H1 (cell line): ENCODE measurements at regions not wholly inside any gene's neighbourhood (a gene's known extent, or its start where the extent isn't known, plus 50 kb on each side); places are given as distances from the start of the nearest gene placed in this dataset.

ENCODE experiments used
- CTCF ChIA-PET: fragments of 300-600 bp; sonication (Branson Sonifier 250); formaldehyde crosslinking; loops from one replicate; lab custom pipeline; 2021; ENCODE audit not compliant: partially characterized antibody; lab: Charles Lee
- POLR2A ChIA-PET: fragments of 300-600 bp; sonication (Branson Sonifier 250); formaldehyde crosslinking; loops from one replicate; lab custom pipeline; 2021; ENCODE audit warnings: inconsistent platforms; ENCODE audit not compliant: partially characterized antibody; lab: Charles Lee
- DNase-seq, 2 experiments: peaks; one replicate each; pipeline versions ENCODE4 v3.0.0 to v3.0.0-alpha.2; 2010 to 2022; ENCODE audit warnings: low spot score in 2 of 2, low read depth in 1 of 2, mixed read lengths in 1 of 2
- FAIRE-seq: peaks from 2 replicates; lab custom pipeline; 2011; peaks lifted over from hg19 to GRCh38; lab: Jason Lieb, UNC
- H2AFZ ChIP-seq: 2 replicates; pipeline ENCODE4 v1.8.1; 2012; ENCODE audit warnings: low read length, inconsistent platforms
- H2AK5ac ChIP-seq: 2 replicates; pipeline ENCODE4 v1.6.1; 2013; ENCODE audit warnings: low read depth, low read length
- H2BK120ac ChIP-seq: replicated peaks from 2 replicates; pipeline ENCODE3; 2013; ENCODE audit warnings: low read depth, low read length, inconsistent platforms
- H2BK12ac ChIP-seq: 2 replicates; pipeline ENCODE4 v1.6.1; 2013; ENCODE audit warnings: low read depth, low read length
- H2BK15ac ChIP-seq: 2 replicates; pipeline ENCODE4 v1.6.1; 2013; ENCODE audit warnings: low read length
- H2BK20ac ChIP-seq: 2 replicates; pipeline ENCODE4 v1.6.1; 2013; ENCODE audit warnings: low read length
- H2BK5ac ChIP-seq: 2 replicates; pipeline ENCODE4 v1.6.1; 2013; ENCODE audit warnings: low read depth, low read length
- H3K14ac ChIP-seq: 2 replicates; pipeline ENCODE4 v1.6.1; 2013; ENCODE audit warnings: inconsistent platforms; ENCODE audit not compliant: insufficient read length
- H3K18ac ChIP-seq: 2 replicates; pipeline ENCODE4 v1.6.1; 2013; ENCODE audit warnings: low read length; ENCODE audit errors: extremely low read depth
- H3K23ac ChIP-seq: 2 replicates; pipeline ENCODE4 v1.6.1; 2013; ENCODE audit warnings: inconsistent platforms; ENCODE audit not compliant: insufficient read length
- H3K23me2 ChIP-seq: 2 replicates; pipeline ENCODE4 v1.6.1; 2013; ENCODE audit warnings: low read depth, low read length
- H3K27ac ChIP-seq: 2 replicates; pipeline ENCODE4 v1.6.1; 2011; ENCODE audit warnings: low read depth, low read length, inconsistent platforms
- H3K27me3 ChIP-seq, 4 experiments: replicated peaks in 1 of 4; 1 replicate in 1 of 4; 2 replicates in 3 of 4; pipeline versions ENCODE4 v1.6.1 to v1.8.1; 2011 to 2013; ENCODE audit warnings: low read length in 3 of 4, mild to moderate bottlenecking in 3 of 4, inconsistent platforms in 2 of 4, mixed read lengths in 2 of 4, moderate library complexity in 1 of 4; ENCODE audit not compliant: control insufficient read depth in 3 of 4, insufficient read depth in 3 of 4; ENCODE audit errors: extremely low read depth in 1 of 4
- H3K36me3 ChIP-seq, 4 experiments: 2 replicates each; pipeline versions ENCODE4 v1.6.1 to v1.8.1; 2011 to 2013; ENCODE audit warnings: mild to moderate bottlenecking in 4 of 4, low read length in 3 of 4, moderate library complexity in 2 of 4, control low read depth in 1 of 4, inconsistent platforms in 1 of 4; ENCODE audit not compliant: insufficient read depth in 4 of 4, control insufficient read depth in 2 of 4
- H3K4ac ChIP-seq: replicated peaks from 2 replicates; pipeline ENCODE3; 2013; ENCODE audit warnings: low read length, low read depth, mixed read lengths, inconsistent platforms; ENCODE audit not compliant: insufficient read length
- H3K4me1 ChIP-seq, 4 experiments: replicated peaks in 1 of 4; 1 replicate in 1 of 4; 2 replicates in 3 of 4; pipeline versions ENCODE4 v1.6.1 to v1.8.1; 2011 to 2013; ENCODE audit warnings: low read length in 3 of 4, inconsistent platforms in 2 of 4, mixed read lengths in 1 of 4; ENCODE audit not compliant: insufficient read depth in 4 of 4, control insufficient read depth in 3 of 4
- H3K4me2 ChIP-seq, 2 experiments: 2 replicates each; pipeline versions ENCODE4 v1.6.1 to v1.8.1; 2011 to 2013; ENCODE audit warnings: low read depth in 2 of 2, low read length in 2 of 2, control low read depth in 1 of 2, inconsistent platforms in 1 of 2, mild to moderate bottlenecking in 1 of 2; ENCODE audit not compliant: insufficient read depth in 1 of 2
- H3K4me3 ChIP-seq, 4 experiments: fragments of 200-600, 300-600 bp in 1 of 4; sonication (generic), shearing (Covaris generic), sonication (Bioruptor Twin) in 1 of 4; 2 replicates each; pipeline versions ENCODE4 v1.5.1 to v1.8.1; 2011 to 2016; ENCODE audit warnings: low read length in 4 of 4, low read depth in 3 of 4, control low read depth in 2 of 4, inconsistent platforms in 2 of 4, mild to moderate bottlenecking in 2 of 4, mixed read lengths in 1 of 4, moderate library complexity in 1 of 4; ENCODE audit not compliant: insufficient read depth in 2 of 4; ENCODE audit errors: extremely low read depth in 1 of 4
- H3K56ac ChIP-seq: replicated peaks from 2 replicates; pipeline ENCODE3; 2013; ENCODE audit warnings: low read depth, mild to moderate bottlenecking, mixed read lengths, low read length, inconsistent platforms; ENCODE audit not compliant: insufficient read length
- H3K79me1 ChIP-seq: 2 replicates; pipeline ENCODE4 v1.6.1; 2013; ENCODE audit warnings: low read depth, low read length, control low read depth
- H3K79me2 ChIP-seq, 2 experiments: 2 replicates each; pipeline versions ENCODE4 v1.6.1 to v1.8.1; 2012 to 2013; ENCODE audit warnings: low read length in 2 of 2, mild to moderate bottlenecking in 2 of 2, inconsistent platforms in 1 of 2; ENCODE audit not compliant: insufficient read depth in 2 of 2, control insufficient read depth in 1 of 2
- H3K9ac ChIP-seq, 4 experiments: replicated peaks in 1 of 4; 1 replicate in 1 of 4; 2 replicates in 3 of 4; pipeline versions ENCODE4 v1.6.1 to v1.8.1; 2011 to 2013; ENCODE audit warnings: low read depth in 3 of 4, low read length in 3 of 4, control low read depth in 2 of 4, mild to moderate bottlenecking in 2 of 4, moderate library complexity in 2 of 4, inconsistent platforms in 1 of 4; ENCODE audit errors: extremely low read depth in 1 of 4
- H3K9me3 ChIP-seq, 2 experiments: 2 replicates each; pipeline versions ENCODE4 v1.6.1 to v1.8.1; 2012 to 2013; ENCODE audit warnings: mild to moderate bottlenecking in 2 of 2, moderate library complexity in 2 of 2, control low read depth in 1 of 2, inconsistent platforms in 1 of 2, low read depth in 1 of 2, low read length in 1 of 2, mixed read lengths in 1 of 2; ENCODE audit not compliant: insufficient read depth in 2 of 2
- H4K20me1 ChIP-seq, 2 experiments: replicated peaks in 1 of 2; 2 replicates each; pipeline versions ENCODE3 to v1.8.1; 2011 to 2013; ENCODE audit warnings: inconsistent platforms in 2 of 2, low read length in 2 of 2, mild to moderate bottlenecking in 1 of 2; ENCODE audit not compliant: insufficient read depth in 2 of 2, control insufficient read depth in 1 of 2
- H4K5ac ChIP-seq: 2 replicates; pipeline ENCODE4 v1.6.1; 2013; ENCODE audit warnings: low read length, low read depth, mixed read lengths, inconsistent platforms; ENCODE audit not compliant: insufficient read length
- H4K8ac ChIP-seq: 2 replicates; pipeline ENCODE4 v1.8.0; 2013; ENCODE audit warnings: mild to moderate bottlenecking, moderate library complexity, low read length, inconsistent platforms; ENCODE audit not compliant: insufficient read depth; ENCODE audit errors: extremely low read depth
- H4K91ac ChIP-seq: replicated peaks from 2 replicates; pipeline ENCODE3; 2013; ENCODE audit warnings: low read length, mixed read lengths, inconsistent platforms; ENCODE audit not compliant: insufficient read length
- KDM4A ChIP-seq: IDR thresholded peaks from one replicate; pipeline ENCODE4 v1.7.1; 2012; ENCODE audit warnings: low read depth, mild to moderate bottlenecking, moderate library complexity, low read length, inconsistent platforms; ENCODE audit not compliant: severe bottlenecking
- RAD21 ChIP-seq, 2 experiments: IDR thresholded peaks in 1 of 2; conservative IDR thresholded peaks in 1 of 2; 2 replicates each; pipeline ENCODE4 v1.6.1; 2011; ENCODE audit warnings: low read depth in 2 of 2, low read length in 2 of 2, improper control_type of control experiment in 1 of 2, inconsistent platforms in 1 of 2, mild to moderate bottlenecking in 1 of 2, moderate library complexity in 1 of 2
- TEAD4 ChIP-seq: IDR thresholded peaks from 2 replicates; pipeline ENCODE4 v1.6.1; 2012; ENCODE audit warnings: low read depth, low read length, inconsistent platforms, mixed read lengths
- TF ChIP-seq, protein P1 (sequence below): IDR thresholded peaks from 2 replicates; pipeline ENCODE4 v1.6.1; 2012; ENCODE audit warnings: low read length, inconsistent platforms

GRCh38 chr4:91688413-91688812, 615.4 kb upstream of the GRID2 start:
- H2AFZ ChIP-seq: no peak overlapping the region
- H4K8ac ChIP-seq: no peak overlapping the region
- H2AK5ac ChIP-seq: no peak overlapping the region
- no peaks in the 10 kb centered on the region for H3K23me2 ChIP-seq
- CTCF ChIA-PET: interaction anchor here (1.6 kb wide), 1 partner anchor 14 kb away, joined by 3 read pairs; no protein-coding TSS in a partner anchor
- DNase-seq (no peak), FAIRE-seq (no peak)
- H3K56ac ChIP-seq: no peak overlapping the region
- H3K27me3 ChIP-seq: no peaks in the 10 kb centered on the region
- no peaks in the 10 kb centered on the region for H3K9me3 ChIP-seq
- H3K4me3 ChIP-seq: no peak overlapping the region
- no peak overlapping the region for H4K5ac ChIP-seq
- H4K91ac ChIP-seq: no peak overlapping the region
- H2BK120ac ChIP-seq: no peak overlapping the region
- H3K79me2 ChIP-seq: no peaks in the 10 kb centered on the region
- H3K18ac ChIP-seq: no peak overlapping the region
- POLR2A ChIA-PET: no interaction called here
- H3K79me1 ChIP-seq: no peaks in the 10 kb centered on the region
- no peak overlapping the region for H3K14ac ChIP-seq
- no peak overlapping the region for H3K9ac ChIP-seq
- H3K4ac ChIP-seq: no peak overlapping the region
- H4K20me1 ChIP-seq: no peaks in the 10 kb centered on the region
- no peak overlapping the region for H2BK15ac ChIP-seq
- no peaks in the 10 kb centered on the region for H3K4me1 ChIP-seq
- no peak overlapping the region for H2BK20ac ChIP-seq
- no peak for TF ChIP-seq RAD21 (IDR thresholded peaks at IDR 0.05 in 1 of 2, conservative IDR thresholded peaks at IDR 0.05 in 1 of 2; ENCODE audit: low read depth in 2 of 2, low read length in 2 of 2)
- no peak for TF ChIP-seq TEAD4
- TF ChIP-seq, protein P1, sequence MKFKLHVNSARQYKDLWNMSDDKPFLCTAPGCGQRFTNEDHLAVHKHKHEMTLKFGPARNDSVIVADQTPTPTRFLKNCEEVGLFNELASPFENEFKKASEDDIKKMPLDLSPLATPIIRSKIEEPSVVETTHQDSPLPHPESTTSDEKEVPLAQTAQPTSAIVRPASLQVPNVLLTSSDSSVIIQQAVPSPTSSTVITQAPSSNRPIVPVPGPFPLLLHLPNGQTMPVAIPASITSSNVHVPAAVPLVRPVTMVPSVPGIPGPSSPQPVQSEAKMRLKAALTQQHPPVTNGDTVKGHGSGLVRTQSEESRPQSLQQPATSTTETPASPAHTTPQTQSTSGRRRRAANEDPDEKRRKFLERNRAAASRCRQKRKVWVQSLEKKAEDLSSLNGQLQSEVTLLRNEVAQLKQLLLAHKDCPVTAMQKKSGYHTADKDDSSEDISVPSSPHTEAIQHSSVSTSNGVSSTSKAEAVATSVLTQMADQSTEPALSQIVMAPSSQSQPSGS: no peak
- no peak for TF ChIP-seq KDM4A
- no peak overlapping the region for H2BK5ac ChIP-seq
- no peak overlapping the region for H3K23ac ChIP-seq
- H3K36me3 ChIP-seq: no peaks in the 10 kb centered on the region
- H3K27ac ChIP-seq: no peak overlapping the region
- no peak overlapping the region for H2BK12ac ChIP-seq
- H3K4me2 ChIP-seq: no peak overlapping the region
